Caco-2 (cell line): ENCODE measurements at regions not wholly inside any gene's neighbourhood (a gene's known extent, or its start where the extent isn't known, plus 50 kb on each side); places are given as distances from the start of the nearest gene placed in this dataset.

ENCODE experiments used
- BruUV-seq: library from RNA; stranded (reverse); fragments of 400-500 nt; replicated peaks from 2 replicates; lab custom pipeline; 2021; lab: Mats Ljungman, UMichigan
- CTCF ChIA-PET: fragments of 300-600 bp; sonication (Branson Sonifier 250); formaldehyde crosslinking; loops from one replicate; lab custom pipeline; 2022; ENCODE audit warnings: antibody characterized with exemption; lab: Charles Lee
- POLR2A ChIA-PET: fragments of 300-600 bp; sonication (Branson Sonifier 250); formaldehyde crosslinking; loops from one replicate; lab custom pipeline; 2022; ENCODE audit warnings: antibody characterized with exemption; lab: Charles Lee
- DNase-seq, 2 experiments: peaks; one replicate each; pipeline versions ENCODE4 v3.0.0 to v3.0.0-alpha.2; 2020 to 2022
- H3K27me3 ChIP-seq: replicated peaks from 2 replicates; pipeline ENCODE4 v1.6.0; 2011; ENCODE audit warnings: low read length; ENCODE audit not compliant: control insufficient read depth, insufficient read depth
- H3K36me3 ChIP-seq: 2 replicates; pipeline ENCODE4 v1.5.1; 2011; ENCODE audit warnings: low read length; ENCODE audit not compliant: control insufficient read depth, insufficient read depth
- H3K4me1 ChIP-seq: fragments of 250-450 bp; sonication (Bioruptor Pico); 2 replicates; pipeline ENCODE4 v1.5.1; 2020; ENCODE audit warnings: mild to moderate bottlenecking
- H3K4me3 ChIP-seq: 2 replicates; pipeline ENCODE4 v1.5.1; 2011; ENCODE audit warnings: low read depth, mild to moderate bottlenecking, control low read depth, low read length
- H3K9me3 ChIP-seq: fragments of 250-450 bp; sonication (Bioruptor Pico); 2 replicates; pipeline ENCODE4 v1.5.1; 2020; ENCODE audit warnings: mild to moderate bottlenecking, moderate library complexity
- H3K27ac Mint-ChIP-seq: one replicate; pipeline ENCODE4 v1.8.0; 2022; ENCODE audit warnings: mixed read lengths; ENCODE audit not compliant: unreplicated experiment
- H3K27me3 Mint-ChIP-seq: one replicate; pipeline ENCODE4 v1.8.0; 2022; ENCODE audit warnings: mixed read lengths; ENCODE audit not compliant: insufficient read depth, unreplicated experiment
- H3K36me3 Mint-ChIP-seq: one replicate; pipeline ENCODE4 v1.8.0; 2022; ENCODE audit warnings: mild to moderate bottlenecking, mixed read lengths; ENCODE audit not compliant: insufficient read depth, unreplicated experiment
- H3K4me1 Mint-ChIP-seq: one replicate; pipeline ENCODE4 v1.8.0; 2022; ENCODE audit warnings: low read depth, mixed read lengths; ENCODE audit not compliant: unreplicated experiment
- H3K4me3 Mint-ChIP-seq: one replicate; pipeline ENCODE4 v1.8.0; 2022; ENCODE audit warnings: mild to moderate bottlenecking, moderate library complexity, mixed read lengths; ENCODE audit not compliant: unreplicated experiment
- H3K9me3 Mint-ChIP-seq: one replicate; pipeline ENCODE4 v1.8.0; 2022; ENCODE audit warnings: mixed read lengths; ENCODE audit not compliant: unreplicated experiment
- intact Hi-C: fragments of 100-400 bp; cut with micrococcal nuclease; formaldehyde crosslinking; loops from one replicate; pipeline ENCODE4 v1.10.0; 2022; ENCODE audit not compliant: unreplicated experiment
- TF ChIP-seq, protein P1 (sequence below), 2 experiments: fragments of 200-600 bp in 1 of 2; IDR thresholded peaks; 1 replicate in 1 of 2; 2 replicates in 1 of 2; pipeline versions ENCODE4 v1.5.1 to v1.8.0; 2011 to 2022; ENCODE audit warnings: antibody characterized with exemption in 1 of 2, control low read depth in 1 of 2, inconsistent platforms in 1 of 2, low read depth in 1 of 2, low read length in 1 of 2, mild to moderate bottlenecking in 1 of 2, moderate library complexity in 1 of 2; ENCODE audit not compliant: insufficient read depth in 1 of 2, severe bottlenecking in 1 of 2, unreplicated experiment in 1 of 2

DNA sequence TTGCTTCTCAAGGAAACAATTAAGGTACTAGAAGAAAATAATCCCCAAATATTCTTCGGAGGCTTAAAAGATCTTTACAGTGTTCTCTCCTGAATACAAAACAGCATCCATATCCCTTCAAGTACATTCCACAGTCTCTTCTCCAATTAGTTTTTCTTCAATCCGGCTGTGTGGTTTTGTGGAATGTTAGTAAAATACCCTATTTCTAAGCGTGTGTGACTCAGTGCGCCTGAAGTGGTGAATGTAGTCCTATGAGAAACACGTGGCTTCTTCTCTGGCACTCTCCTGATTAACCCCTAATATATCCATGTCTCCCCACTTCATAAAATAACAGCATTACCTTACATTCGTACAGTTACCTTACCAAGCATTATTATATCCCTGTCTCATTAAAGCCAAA, 570.2 kb downstream of the ARL4A start:
- Histone ChIP-seq H3K4me3 (no peak overlapping the region), H3K27me3 (no peaks in the 10 kb centered on the region), H3K4me1 (no peaks in the 10 kb centered on the region), H3K9me3 (no peaks in the 10 kb centered on the region), H3K36me3 (no peaks in the 10 kb centered on the region)
- Mint-ChIP-seq H3K9me3 (no peaks in the 10 kb centered on the region), H3K4me1 (no peaks in the 10 kb centered on the region), H3K4me3 (no peak overlapping the region), H3K27ac (no peak overlapping the region), H3K27me3 (no peaks in the 10 kb centered on the region), H3K36me3 (no peaks in the 10 kb centered on the region)
- ChIA-PET CTCF (no interaction called here), POLR2A (no interaction called here)
- DNase-seq, result no peak
- TF ChIP-seq, protein P1, sequence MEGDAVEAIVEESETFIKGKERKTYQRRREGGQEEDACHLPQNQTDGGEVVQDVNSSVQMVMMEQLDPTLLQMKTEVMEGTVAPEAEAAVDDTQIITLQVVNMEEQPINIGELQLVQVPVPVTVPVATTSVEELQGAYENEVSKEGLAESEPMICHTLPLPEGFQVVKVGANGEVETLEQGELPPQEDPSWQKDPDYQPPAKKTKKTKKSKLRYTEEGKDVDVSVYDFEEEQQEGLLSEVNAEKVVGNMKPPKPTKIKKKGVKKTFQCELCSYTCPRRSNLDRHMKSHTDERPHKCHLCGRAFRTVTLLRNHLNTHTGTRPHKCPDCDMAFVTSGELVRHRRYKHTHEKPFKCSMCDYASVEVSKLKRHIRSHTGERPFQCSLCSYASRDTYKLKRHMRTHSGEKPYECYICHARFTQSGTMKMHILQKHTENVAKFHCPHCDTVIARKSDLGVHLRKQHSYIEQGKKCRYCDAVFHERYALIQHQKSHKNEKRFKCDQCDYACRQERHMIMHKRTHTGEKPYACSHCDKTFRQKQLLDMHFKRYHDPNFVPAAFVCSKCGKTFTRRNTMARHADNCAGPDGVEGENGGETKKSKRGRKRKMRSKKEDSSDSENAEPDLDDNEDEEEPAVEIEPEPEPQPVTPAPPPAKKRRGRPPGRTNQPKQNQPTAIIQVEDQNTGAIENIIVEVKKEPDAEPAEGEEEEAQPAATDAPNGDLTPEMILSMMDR (IDR thresholded peaks at IDR 0.05; ENCODE audit: insufficient read depth in 1 of 2, low read depth in 1 of 2, low read length in 1 of 2, severe bottlenecking in 1 of 2, unreplicated experiment in 1 of 2), result no peak
- intact Hi-C loops, result no loop called here
- BruUV-seq, result no TSS peak

- Histone ChIP-seq H3K27me3 (no peaks in the 10 kb centered on the region), H3K4me1 (no peaks in the 10 kb centered on the region), H3K4me3 (no peak overlapping the region), H3K9me3 (no peaks in the 10 kb centered on the region), H3K36me3 (no peaks in the 10 kb centered on the region)
- no peak for DNase-seq
- Mint-ChIP-seq H3K36me3 (no peaks in the 10 kb centered on the region), H3K9me3 (no peaks in the 10 kb centered on the region), H3K4me3 (no peak overlapping the region), H3K27me3 (no peaks in the 10 kb centered on the region), H3K4me1 (no peaks in the 10 kb centered on the region), H3K27ac (no peak overlapping the region)
- TF ChIP-seq, protein P1 (IDR thresholded peaks at IDR 0.05; ENCODE audit: insufficient read depth in 1 of 2, low read depth in 1 of 2, low read length in 1 of 2, severe bottlenecking in 1 of 2, unreplicated experiment in 1 of 2), result no peak
- ChIA-PET CTCF (no interaction called here), POLR2A (no interaction called here)
- no TSS peak for BruUV-seq
- intact Hi-C loops, result no loop called here
Observed at GRCh38 chr7:13258386-13258785, 571.0 kb downstream of the ARL4A start.

DNA sequence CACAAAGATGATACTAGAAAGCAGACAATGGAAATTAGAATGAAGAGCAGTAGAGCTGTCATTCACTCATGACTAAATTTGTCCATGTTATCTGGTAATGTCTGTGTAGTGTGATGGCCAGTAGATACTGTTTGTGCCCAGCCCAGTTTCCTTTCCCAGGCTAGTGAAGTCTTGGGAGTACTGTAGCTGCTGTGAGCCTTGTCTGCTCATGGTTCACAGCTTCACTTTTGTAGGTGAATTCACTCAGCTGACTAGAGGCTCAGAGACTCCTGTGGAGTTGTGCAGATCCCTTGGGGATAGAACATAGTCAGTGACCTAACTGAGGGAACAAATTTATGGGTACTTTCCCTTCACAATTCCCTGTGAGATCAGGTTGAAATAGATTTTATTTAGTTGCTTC, 572.5 kb downstream of the ARL4A start:
- H3K4me3 Mint-ChIP-seq, result no peak overlapping the region
- POLR2A ChIA-PET, result no interaction called here
- Histone ChIP-seq H3K9me3 (no peaks in the 10 kb centered on the region), H3K27me3 (no peaks in the 10 kb centered on the region), H3K4me3 (no peak overlapping the region), H3K4me1 (no peaks in the 10 kb centered on the region), H3K36me3 (no peaks in the 10 kb centered on the region)
- H3K27ac Mint-ChIP-seq, result no peak overlapping the region
- no peaks in the 10 kb centered on the region for H3K4me1 Mint-ChIP-seq
- no peaks in the 10 kb centered on the region for H3K36me3 Mint-ChIP-seq
- CTCF ChIA-PET, result no interaction called here
- no TSS peak for BruUV-seq
- H3K27me3 Mint-ChIP-seq, result no peaks in the 10 kb centered on the region
- TF ChIP-seq, protein P1 (IDR thresholded peaks at IDR 0.05; ENCODE audit: insufficient read depth in 1 of 2, low read depth in 1 of 2, low read length in 1 of 2, severe bottlenecking in 1 of 2, unreplicated experiment in 1 of 2), result no peak
- intact Hi-C loops, result loop anchor here (5.0 to 10.0 kb wide), 3 partner anchors 78 to 245 kb away; no protein-coding TSS in a partner anchor
- no peaks in the 10 kb centered on the region for H3K9me3 Mint-ChIP-seq
- DNase-seq, result no peak
